ENCODE measurements at regions not wholly inside any gene's neighbourhood (a gene's known extent, or its start where the extent isn't known, plus 50 kb on each side); places are given as distances from the start of the nearest gene placed in this dataset.
"Not testable (repeated sequence)": the region's sequence is repeated elsewhere in the genome, so short reads cannot be mapped to it uniquely, and the experiment has no call there.

DNA sequence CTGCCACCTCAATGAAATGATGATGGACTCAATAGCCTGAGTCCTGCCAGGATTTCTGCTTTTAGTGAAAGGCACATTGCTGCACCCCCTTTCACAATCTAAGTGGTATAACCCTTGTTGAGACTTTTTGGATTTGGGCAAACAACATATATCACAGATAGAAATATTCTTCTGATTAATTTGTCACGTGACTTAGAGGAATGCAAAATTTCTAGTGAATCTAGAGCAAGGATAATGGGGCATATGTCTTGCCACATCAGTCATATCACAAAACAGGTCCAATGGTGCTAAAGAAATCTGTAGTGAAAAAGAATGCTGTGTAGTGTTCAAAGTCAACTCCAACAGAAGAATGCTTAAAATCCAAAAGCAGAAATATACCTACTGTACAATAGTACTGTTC lies 1386.3 kb downstream of the LRFN5 start:
- TF ChIP-seq, protein P1, sequence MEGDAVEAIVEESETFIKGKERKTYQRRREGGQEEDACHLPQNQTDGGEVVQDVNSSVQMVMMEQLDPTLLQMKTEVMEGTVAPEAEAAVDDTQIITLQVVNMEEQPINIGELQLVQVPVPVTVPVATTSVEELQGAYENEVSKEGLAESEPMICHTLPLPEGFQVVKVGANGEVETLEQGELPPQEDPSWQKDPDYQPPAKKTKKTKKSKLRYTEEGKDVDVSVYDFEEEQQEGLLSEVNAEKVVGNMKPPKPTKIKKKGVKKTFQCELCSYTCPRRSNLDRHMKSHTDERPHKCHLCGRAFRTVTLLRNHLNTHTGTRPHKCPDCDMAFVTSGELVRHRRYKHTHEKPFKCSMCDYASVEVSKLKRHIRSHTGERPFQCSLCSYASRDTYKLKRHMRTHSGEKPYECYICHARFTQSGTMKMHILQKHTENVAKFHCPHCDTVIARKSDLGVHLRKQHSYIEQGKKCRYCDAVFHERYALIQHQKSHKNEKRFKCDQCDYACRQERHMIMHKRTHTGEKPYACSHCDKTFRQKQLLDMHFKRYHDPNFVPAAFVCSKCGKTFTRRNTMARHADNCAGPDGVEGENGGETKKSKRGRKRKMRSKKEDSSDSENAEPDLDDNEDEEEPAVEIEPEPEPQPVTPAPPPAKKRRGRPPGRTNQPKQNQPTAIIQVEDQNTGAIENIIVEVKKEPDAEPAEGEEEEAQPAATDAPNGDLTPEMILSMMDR (IDR thresholded peaks at IDR 0.05; ENCODE audit: low read depth, low read length), result no peak
- POLR2A ChIA-PET, result no interaction called here
- H3K27me3 ChIP-seq (ENCODE audit: control insufficient read depth, insufficient read depth, low read length), result no peaks in the 10 kb centered on the region
- CTCF ChIA-PET, result no interaction called here
- no peak overlapping the region for H3K27ac ChIP-seq (ENCODE audit: low read depth, low read length)
- no peak overlapping the region for H3K4me3 ChIP-seq (ENCODE audit: low read depth, low read length)
- no peaks in the 10 kb centered on the region for H3K9me3 ChIP-seq (ENCODE audit: control insufficient read depth, insufficient read depth, low read length)
- no peak for DNase-seq (ENCODE audit: low read depth, low spot score)

DNA sequence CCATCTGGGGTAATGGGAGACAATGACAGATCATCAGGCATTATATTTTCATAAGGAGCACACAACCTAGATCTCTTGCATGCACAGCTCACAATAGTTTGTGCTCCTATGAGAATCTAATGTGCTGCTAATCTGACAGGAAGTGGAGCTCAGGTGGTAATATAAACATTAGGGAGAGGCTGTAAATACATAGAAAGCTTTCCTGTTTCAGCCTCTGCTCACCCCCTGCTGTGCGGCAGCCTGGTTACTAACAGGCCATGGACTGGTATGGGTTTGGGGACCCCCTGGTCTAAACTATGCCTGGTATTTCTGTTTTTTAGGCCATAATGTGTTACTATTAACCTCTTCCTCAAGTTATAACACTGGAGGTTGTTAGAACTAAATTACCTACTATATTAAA lies 1373.7 kb downstream of the LRFN5 start:
- POLR2A ChIA-PET, result no interaction called here
- TF ChIP-seq, protein P1 (IDR thresholded peaks at IDR 0.05; ENCODE audit: low read depth, low read length), result no peak
- DNase-seq (ENCODE audit: low read depth, low spot score), result no peak
- no peak overlapping the region for H3K27ac ChIP-seq (ENCODE audit: low read depth, low read length)
- H3K27me3 ChIP-seq (ENCODE audit: control insufficient read depth, insufficient read depth, low read length), result no peaks in the 10 kb centered on the region
- no peaks in the 10 kb centered on the region; the same call in 1 of the 2 replicates for H3K9me3 ChIP-seq (ENCODE audit: control insufficient read depth, insufficient read depth, low read length)
- no peak overlapping the region for H3K4me3 ChIP-seq (ENCODE audit: low read depth, low read length)
- CTCF ChIA-PET, result no interaction called here

DNA sequence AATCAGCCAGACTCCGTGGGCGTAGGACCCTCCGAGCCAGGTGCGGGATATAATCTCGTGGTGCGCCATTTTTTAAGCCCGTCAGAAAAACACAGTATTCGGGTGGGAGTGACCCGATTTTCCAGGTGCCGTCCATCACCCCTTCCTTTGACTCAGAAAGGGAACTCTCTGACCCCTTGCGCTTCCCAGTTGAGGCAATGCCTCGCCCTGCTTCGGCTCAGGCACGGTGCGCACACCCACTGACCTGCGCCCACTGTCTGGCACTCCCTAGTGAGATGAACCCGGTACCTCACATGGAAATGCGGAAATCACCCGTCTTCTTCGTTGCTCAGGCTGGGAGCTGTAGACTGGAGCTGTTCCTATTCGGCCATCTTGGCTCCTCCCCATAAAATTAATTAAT lies 1366.5 kb downstream of the LRFN5 start:
- H3K9me3 ChIP-seq (ENCODE audit: control insufficient read depth, insufficient read depth, low read length); H3K27ac ChIP-seq (ENCODE audit: low read depth, low read length); H3K4me3 ChIP-seq (ENCODE audit: low read depth, low read length); POLR2A ChIA-PET; DNase-seq (ENCODE audit: low read depth, low spot score); CTCF ChIA-PET; H3K27me3 ChIP-seq (ENCODE audit: control insufficient read depth, insufficient read depth, low read length): not testable (repeated sequence)

DNA sequence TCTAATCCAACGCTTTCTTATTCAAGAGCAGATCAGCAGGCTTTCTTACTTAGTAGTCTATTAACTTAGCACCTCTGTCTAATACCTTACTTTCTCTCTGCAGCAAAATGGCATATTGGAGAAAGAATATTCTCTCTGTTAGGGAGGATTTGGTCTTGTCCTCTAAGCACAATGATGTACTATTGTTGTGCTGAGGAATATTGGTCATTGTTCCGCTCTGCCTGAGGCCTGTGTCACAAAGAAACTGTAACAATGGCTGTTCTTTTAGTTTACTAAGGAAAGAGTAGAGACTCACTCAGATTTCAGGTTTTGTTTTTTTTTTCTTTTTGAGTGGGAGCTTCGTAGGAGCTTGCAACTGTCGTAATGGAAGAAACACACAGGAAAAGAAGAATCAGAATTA lies 1358.8 kb downstream of the LRFN5 start:
- no peak overlapping the region for H3K4me3 ChIP-seq (ENCODE audit: low read depth, low read length)
- TF ChIP-seq, protein P1 (IDR thresholded peaks at IDR 0.05; ENCODE audit: low read depth, low read length), result no peak
- ChIA-PET CTCF (no interaction called here), POLR2A (no interaction called here)
- no peaks in the 10 kb centered on the region for H3K27me3 ChIP-seq (ENCODE audit: control insufficient read depth, insufficient read depth, low read length)
- H3K27ac ChIP-seq (ENCODE audit: low read depth, low read length), result no peak overlapping the region
- H3K9me3 ChIP-seq (ENCODE audit: control insufficient read depth, insufficient read depth, low read length), result no peaks in the 10 kb centered on the region
- no peak for DNase-seq (ENCODE audit: low read depth, low spot score)

DNA sequence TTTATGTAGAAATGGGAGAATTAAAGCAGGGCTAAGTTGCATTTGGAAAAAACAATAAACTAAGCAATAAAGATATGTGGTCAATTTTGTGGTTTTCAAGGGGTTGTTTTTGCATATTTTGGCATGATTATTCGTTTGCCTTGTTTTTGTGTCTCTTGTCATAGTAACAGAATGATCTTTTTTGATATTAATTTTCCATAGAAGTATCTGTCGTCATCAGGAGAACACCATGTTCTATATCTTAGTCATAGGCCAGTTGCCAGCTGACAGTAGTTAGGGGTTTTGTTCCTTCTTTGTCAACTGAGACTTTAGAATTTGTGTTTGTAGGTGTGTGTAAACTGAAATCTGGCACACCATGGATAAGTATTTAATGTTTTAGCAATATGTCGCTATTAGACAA lies 1354.8 kb downstream of the LRFN5 start:
- TF ChIP-seq, protein P1 (IDR thresholded peaks at IDR 0.05; ENCODE audit: low read depth, low read length), result no peak
- no peak overlapping the region for H3K4me3 ChIP-seq (ENCODE audit: low read depth, low read length)
- H3K27me3 ChIP-seq (ENCODE audit: control insufficient read depth, insufficient read depth, low read length), result no peaks in the 10 kb centered on the region
- H3K27ac ChIP-seq (ENCODE audit: low read depth, low read length), result no peak overlapping the region
- POLR2A ChIA-PET, result no interaction called here
- CTCF ChIA-PET, result no interaction called here
- no peak for DNase-seq (ENCODE audit: low read depth, low spot score)
- H3K9me3 ChIP-seq (ENCODE audit: control insufficient read depth, insufficient read depth, low read length), result no peaks in the 10 kb centered on the region; the same call in 1 of the 2 replicates

DNA sequence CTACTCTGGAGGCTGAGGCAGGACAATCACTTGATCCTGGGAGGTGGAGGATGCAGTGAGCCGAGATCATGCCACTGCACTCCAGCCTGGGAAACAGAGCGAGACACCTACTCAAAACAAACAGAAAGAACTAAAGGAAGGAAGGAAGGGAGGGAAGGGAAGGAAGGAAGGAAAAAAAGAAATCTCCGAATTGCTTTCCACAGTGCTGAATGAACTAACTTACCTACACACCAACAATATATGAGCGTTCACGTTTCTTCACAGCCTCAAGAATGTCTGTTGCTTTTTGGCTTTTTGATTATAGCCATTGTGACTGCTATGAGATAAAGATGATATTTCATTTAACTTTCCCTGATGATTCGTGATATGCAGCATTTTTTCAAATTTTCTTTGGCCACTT lies 1343.7 kb downstream of the LRFN5 start:
- Histone ChIP-seq H3K9me3 (ENCODE audit: control insufficient read depth, insufficient read depth, low read length) (no peaks in the 10 kb centered on the region), H3K4me3 (ENCODE audit: low read depth, low read length) (no peak overlapping the region), H3K27me3 (ENCODE audit: control insufficient read depth, insufficient read depth, low read length) (no peaks in the 10 kb centered on the region), H3K27ac (ENCODE audit: low read depth, low read length) (no peak overlapping the region)
- POLR2A ChIA-PET, result no interaction called here
- DNase-seq (ENCODE audit: low read depth, low spot score), result no peak
- CTCF ChIA-PET, result no interaction called here
- TF ChIP-seq, protein P1 (IDR thresholded peaks at IDR 0.05; ENCODE audit: low read depth, low read length), result no peak

Measured in AG04450 (cell line).